ENCODE measurements at regions not wholly inside any gene's neighbourhood (a gene's known extent, or its start where the extent isn't known, plus 50 kb on each side); places are given as distances from the start of the nearest gene placed in this dataset.

GRCh38 chr18:42268186-42268725, 313.2 kb downstream of the PIK3C3 start:
- no peak for DNase-seq (ENCODE audit: low read depth in 2 of 2)

DNA sequence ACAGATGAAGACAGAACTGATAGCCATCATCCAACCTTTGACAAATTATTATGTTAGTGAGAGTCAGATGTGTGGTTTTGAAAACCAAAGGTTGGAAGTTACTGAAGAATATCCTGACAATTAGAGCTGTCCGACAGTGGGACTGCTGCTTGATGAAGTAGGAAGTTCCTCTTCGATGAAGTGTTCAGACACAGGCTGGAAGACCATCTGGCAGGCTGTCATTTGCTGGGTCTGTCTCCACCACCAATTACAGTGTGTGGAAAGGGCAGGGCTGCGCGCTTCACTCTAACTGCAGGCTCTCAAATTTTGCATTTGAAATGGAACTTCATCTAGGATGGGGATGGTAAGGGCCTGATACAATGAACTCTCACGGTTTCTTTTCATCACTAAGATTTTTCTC, 313.8 kb downstream of the PIK3C3 start:
- no peak for DNase-seq (ENCODE audit: low read depth in 2 of 2)

- DNase-seq (ENCODE audit: low read depth in 2 of 2): no peak
Observed at GRCh38 chr18:42271647-42272414, 316.8 kb downstream of the PIK3C3 start.

DNA sequence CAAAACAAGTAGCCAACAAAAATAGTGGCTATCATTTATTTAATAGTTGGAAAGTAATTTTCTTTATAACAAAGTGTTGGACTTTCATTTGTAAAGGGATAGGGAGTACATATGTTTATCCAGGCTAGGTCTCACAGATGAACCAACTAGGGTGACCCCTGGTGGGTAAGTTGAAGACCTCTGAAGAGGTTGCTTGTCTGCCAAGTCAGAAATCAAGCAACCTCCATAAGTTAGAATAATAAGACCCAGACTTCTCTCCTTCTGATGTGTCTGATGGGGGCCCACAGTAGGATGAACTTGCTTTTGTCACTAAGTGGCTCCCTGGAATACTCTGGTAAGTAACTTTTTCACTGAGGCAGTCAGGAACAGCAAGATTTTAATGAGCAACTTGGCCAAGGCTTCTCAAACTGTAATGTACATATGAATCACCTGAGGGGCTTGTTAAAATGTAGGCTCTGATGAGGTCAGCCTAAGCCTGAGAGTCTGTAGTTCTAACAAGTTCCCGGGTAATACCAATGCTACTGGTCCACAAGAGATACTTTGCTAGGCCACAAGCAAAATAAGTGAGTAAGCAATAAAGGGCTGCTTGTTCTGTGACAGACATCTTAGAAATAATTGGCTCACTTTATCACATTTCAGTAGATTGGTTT, 319.6 kb downstream of the PIK3C3 start:
- DNase-seq (ENCODE audit: low read depth in 2 of 2): no peak

GRCh38 chr18:42275138-42275535, 320.1 kb downstream of the PIK3C3 start:
- DNase-seq (ENCODE audit: low read depth in 2 of 2): no peak

DNA sequence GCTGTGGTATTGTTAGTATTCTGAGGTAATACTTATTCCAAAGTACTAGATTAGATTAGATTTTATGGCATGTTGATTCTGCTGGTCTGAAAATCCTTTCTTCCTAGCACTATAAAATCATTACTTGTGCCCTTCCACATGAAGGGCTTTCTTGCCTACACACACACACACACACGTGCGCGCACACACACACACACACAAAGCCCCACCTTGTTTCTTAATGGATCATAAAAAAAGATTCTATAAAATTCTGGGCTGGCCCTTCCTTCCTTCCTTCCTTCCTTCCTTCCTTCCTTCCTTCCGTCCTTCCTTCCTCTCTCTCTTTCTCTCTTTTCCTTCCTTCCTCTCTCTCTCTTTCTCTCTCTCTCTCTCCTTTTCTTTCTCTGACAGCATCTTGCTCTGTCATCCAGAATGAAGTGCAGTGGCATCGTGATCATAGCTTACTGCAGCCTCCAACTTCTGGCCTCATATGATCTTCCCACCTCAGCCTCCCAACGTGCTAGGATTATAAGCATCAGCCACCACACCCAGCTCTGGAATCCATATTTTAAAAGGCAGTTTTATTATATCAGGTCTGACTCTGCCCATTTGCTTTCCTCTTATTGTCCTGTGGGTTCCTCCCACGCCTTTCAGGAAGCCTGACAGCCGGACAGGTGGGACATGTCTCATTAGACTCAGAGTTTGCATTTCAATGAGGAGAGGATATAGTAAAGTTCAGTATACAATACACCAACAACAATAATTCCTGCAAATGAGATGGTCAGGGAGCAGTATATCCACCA, 321.1 kb downstream of the PIK3C3 start:
- DNase-seq (ENCODE audit: low read depth in 2 of 2): no peak

GRCh38 chr18:42281124-42281523, 326.1 kb downstream of the PIK3C3 start:
- DNase-seq (ENCODE audit: low read depth in 2 of 2): no peak

DNA sequence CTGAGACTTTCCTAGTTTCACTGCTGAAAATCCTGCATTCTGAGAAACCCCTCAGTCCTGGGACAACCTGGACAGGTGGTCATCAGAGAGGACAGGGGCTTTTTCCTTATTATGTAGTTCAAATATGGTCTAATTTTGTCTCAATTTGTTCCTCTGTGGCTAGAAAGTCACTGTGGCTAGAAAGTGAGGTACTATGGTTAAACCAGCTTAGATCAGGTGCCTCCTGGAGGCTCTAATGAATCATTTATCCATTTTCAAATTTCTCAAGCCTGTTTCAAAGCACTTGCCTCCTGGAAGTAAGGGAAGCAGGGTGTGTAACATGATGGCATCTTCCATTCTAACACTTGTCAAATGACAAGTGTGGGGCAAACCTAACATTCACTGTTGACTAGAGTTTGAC, 326.8 kb downstream of the PIK3C3 start:
- no peak for DNase-seq (ENCODE audit: low read depth in 2 of 2)

DNA sequence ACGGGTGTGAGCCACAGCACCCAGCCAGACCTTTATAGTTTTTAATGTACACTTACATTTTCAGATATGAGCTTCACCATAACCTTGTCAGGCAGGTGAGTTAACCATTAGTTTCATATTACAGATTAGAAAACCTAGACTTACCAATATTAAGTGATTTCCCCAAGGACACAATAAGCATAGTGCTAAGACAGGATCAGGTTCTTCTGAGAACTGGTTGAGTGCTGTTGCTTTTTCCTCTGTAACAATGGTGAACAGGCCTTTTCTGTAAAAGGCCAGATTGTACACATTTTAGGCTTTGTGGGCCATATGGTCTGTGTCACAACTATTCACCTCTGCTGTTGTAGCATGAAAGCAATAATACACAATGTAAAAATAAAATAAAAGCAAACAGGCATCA, 332.0 kb downstream of the PIK3C3 start:
- DNase-seq (ENCODE audit: low read depth in 2 of 2): no peak

- DNase-seq (ENCODE audit: low read depth in 2 of 2): no peak
Observed at GRCh38 chr18:42288129-42288528, 333.1 kb downstream of the PIK3C3 start.

GRCh38 chr18:42289526-42289925, 334.5 kb downstream of the PIK3C3 start:
- no peak for DNase-seq (ENCODE audit: low read depth in 2 of 2)

- no peak for DNase-seq (ENCODE audit: low read depth in 2 of 2)
Observed at GRCh38 chr18:42290318-42291307, 335.6 kb downstream of the PIK3C3 start.

DNA sequence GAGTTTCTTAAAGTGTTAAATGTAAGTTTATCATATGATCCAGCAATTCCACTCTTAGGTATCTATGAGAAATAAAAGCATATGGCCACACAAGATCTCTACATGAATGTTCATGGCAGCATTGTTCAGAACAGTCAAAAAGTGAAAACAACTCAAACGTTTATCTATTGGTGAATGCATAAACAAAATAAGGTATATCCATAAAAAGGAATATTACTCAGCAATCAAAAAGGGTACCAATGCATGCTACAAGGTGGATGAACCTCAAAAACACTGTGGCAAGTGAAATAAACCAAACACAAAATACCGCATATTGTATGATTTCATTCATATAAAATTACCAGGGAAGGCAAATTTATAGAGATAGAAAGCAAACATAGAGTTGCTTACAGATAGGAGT, 337.6 kb downstream of the PIK3C3 start:
- no peak for DNase-seq (ENCODE audit: low read depth in 2 of 2)

GRCh38 chr18:42296192-42296591, 341.2 kb downstream of the PIK3C3 start:
- no peak for DNase-seq (ENCODE audit: low read depth in 2 of 2)

- no peak for DNase-seq (ENCODE audit: low read depth in 2 of 2)
Observed at GRCh38 chr18:42296723-42297122, 341.7 kb downstream of the PIK3C3 start.

DNA sequence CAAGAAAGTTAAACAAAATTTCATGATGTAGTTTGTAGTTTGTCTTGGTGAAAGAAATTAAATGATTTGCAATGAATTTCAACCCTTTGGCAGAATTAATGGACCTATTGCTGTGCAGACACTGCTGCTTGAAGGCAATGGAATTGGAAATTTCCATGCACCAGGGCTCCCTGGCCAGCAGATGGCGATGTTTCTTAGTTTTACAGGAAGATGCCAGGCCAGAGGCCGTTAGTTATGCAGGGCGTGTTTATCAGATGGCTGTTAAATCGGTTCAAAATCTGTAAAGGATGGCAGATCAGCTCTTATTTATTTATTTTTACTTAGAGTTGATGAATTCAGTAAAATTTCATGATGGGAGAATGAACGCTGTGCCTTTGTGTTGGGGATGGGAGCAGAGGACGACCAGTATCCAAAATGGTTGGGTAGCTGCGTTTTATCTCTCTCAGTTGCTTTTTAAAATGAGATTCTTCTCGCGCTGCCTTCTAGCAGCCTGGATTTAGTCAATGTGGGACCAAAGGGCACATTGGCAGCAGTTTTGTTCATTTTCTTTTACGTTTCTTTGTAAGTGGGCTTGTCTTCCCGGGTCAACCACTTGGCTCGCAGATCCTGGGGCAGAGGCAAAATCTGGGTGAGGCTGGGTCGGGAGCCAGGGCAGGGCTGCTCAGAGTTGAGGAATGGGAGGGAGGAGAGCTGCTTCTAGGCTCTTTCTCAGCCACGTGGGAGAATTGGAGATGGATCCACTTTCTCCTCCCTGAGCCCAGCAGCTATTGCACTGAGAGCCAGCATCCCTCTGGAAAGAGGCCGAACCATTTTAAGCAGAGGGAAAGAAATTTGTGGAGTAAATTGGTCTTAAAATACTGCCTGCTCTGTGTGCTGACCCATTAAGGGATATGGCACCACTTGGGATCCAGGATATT, 344.0 kb downstream of the PIK3C3 start:
- DNase-seq (ENCODE audit: low read depth in 2 of 2): peak in 1 of 2 donors; percentile 7

GRCh38 chr18:42305869-42306593, 351.0 kb downstream of the PIK3C3 start:
- no peak for DNase-seq (ENCODE audit: low read depth in 2 of 2)

DNA sequence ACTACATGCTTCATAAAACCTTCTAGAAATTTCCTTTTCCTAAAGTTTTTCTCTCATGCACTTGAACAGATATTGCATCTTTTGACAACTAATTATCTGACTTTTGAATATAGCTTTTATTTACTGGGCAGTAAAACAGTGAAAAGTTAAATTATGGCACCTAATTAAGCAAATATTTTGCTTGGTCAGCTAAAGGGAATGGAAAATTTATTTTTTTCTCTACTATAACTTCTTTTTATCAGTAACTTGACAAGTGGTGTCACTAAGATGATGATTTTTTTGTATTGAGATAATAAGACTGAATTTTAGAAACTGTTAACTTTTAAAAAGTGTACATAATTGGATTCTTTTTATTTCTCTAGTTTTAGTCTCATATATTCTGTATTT, 351.6 kb downstream of the PIK3C3 start:
- no peak for DNase-seq (ENCODE audit: low read depth in 2 of 2)

DNA sequence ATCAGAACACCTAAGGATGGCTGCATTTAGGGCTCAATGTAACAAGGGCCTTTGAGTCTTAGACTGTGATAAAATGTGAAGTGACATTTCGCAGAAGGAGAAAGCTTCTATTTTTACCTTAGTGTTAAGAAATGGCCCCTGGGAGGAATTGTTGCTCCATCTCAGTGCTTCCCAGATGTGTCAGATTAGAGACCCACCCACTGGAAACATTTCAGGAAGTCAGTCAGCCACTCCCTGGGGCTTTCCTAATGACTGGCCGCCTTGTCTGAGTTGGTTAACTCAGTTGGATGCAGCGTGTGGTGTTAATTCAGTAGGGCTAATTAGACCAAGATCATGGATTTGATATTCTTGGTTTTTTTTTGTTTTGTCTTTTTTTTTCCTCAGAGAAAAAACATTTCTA, 355.9 kb downstream of the PIK3C3 start:
- DNase-seq (ENCODE audit: low read depth in 2 of 2): no peak

DNA sequence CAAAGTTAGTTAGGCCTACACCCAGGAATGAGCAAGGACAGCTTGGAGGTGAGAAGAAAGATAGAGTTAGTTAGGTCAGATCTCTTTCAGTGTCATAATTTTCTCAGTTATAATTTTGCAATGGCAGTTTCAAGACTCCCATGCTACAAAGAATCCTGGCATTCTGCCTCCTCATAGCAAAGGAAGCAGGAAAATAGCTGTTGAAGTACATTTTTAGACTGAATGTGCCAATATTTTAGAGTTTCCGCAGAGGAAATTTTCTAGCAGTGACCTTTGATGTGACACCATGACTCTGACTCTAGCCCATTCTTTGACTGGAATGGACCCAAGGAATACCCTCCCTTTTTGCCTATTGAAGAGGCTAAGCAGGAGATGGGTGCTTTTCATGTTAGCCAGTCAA, 371.7 kb downstream of the PIK3C3 start:
- no peak for DNase-seq (ENCODE audit: low read depth in 2 of 2)

Data from stimulated activated CD8-positive, alpha-beta memory T cell treated with anti-CD3 and anti-CD28 coated beads, Interleukin-7, amount 100 ng/mL, for 1 hour (primary cell).